Keratinocyte (primary cell): ENCODE measurements at regions not wholly inside any gene's neighbourhood (a gene's known extent, or its start where the extent isn't known, plus 50 kb on each side); places are given as distances from the start of the nearest gene placed in this dataset.

Experiments used
- DNase-seq: peaks from one replicate; pipeline ENCODE4 v3.0.0-alpha.2; 2011; ENCODE audit warnings: low read depth, missing footprints, low spot score
- FAIRE-seq: peaks from 2 replicates; lab custom pipeline; 2011; peaks lifted over from hg19 to GRCh38; lab: Jason Lieb, UNC
- H2AFZ ChIP-seq: 2 replicates; pipeline ENCODE4 v1.6.0; 2012; ENCODE audit warnings: low read length, control low read depth, inconsistent platforms; ENCODE audit not compliant: control insufficient read depth
- H3K27ac ChIP-seq: 2 replicates; pipeline ENCODE4 v1.5.1; 2011; ENCODE audit warnings: low read length; ENCODE audit not compliant: control insufficient read depth, insufficient read depth
- H3K27me3 ChIP-seq: 3 replicates; pipeline ENCODE4 v1.6.0; 2011; ENCODE audit warnings: low read length; ENCODE audit not compliant: control insufficient read depth, insufficient read depth; ENCODE audit errors: extremely low read depth
- H3K36me3 ChIP-seq, 2 experiments: 2 replicates in 1 of 2; 3 replicates in 1 of 2; pipeline ENCODE4 v1.5.1; 2011; ENCODE audit warnings: low read length in 2 of 2, mild to moderate bottlenecking in 1 of 2; ENCODE audit not compliant: control insufficient read depth in 2 of 2, insufficient read depth in 2 of 2; ENCODE audit errors: extremely low read depth in 1 of 2
- H3K4me1 ChIP-seq: 3 replicates; pipeline ENCODE4 v1.5.1; 2011; ENCODE audit warnings: low read length; ENCODE audit not compliant: control insufficient read depth, insufficient read depth; ENCODE audit errors: extremely low read depth
- H3K4me2 ChIP-seq: 3 replicates; pipeline ENCODE4 v1.6.0; 2011; ENCODE audit warnings: low read depth, low read length; ENCODE audit not compliant: control insufficient read depth, insufficient read depth; ENCODE audit errors: extremely low read depth
- H3K4me3 ChIP-seq, 3 experiments: fragments of 200-600 bp in 1 of 3; sonication (generic) in 1 of 3; 2 replicates in 2 of 3; 3 replicates in 1 of 3; pipeline ENCODE4 v1.5.1; 2011 to 2016; ENCODE audit warnings: low read length in 3 of 3, mild to moderate bottlenecking in 3 of 3, control low read depth in 2 of 3, inconsistent platforms in 1 of 3, low read depth in 1 of 3, mixed read lengths in 1 of 3, mixed run types in 1 of 3, moderate library complexity in 1 of 3; ENCODE audit not compliant: control insufficient read depth in 2 of 3, insufficient read depth in 2 of 3; ENCODE audit errors: extremely low read depth in 1 of 3
- H3K79me2 ChIP-seq: 2 replicates; pipeline ENCODE4 v1.6.0; 2012; ENCODE audit warnings: low read length; ENCODE audit not compliant: control insufficient read depth, insufficient read depth
- H3K9ac ChIP-seq: 3 replicates; pipeline ENCODE4 v1.6.0; 2011; ENCODE audit warnings: low read length; ENCODE audit not compliant: control insufficient read depth, insufficient read depth; ENCODE audit errors: extremely low read depth
- H3K9me1 ChIP-seq: 3 replicates; pipeline ENCODE4 v1.6.0; 2011; ENCODE audit warnings: low read length; ENCODE audit not compliant: control insufficient read depth, insufficient read depth; ENCODE audit errors: extremely low read depth
- H3K9me3 ChIP-seq: 2 replicates; pipeline ENCODE4 v1.5.1; 2012; ENCODE audit warnings: low read depth, low read length; ENCODE audit not compliant: control insufficient read depth
- H4K20me1 ChIP-seq: 3 replicates; pipeline ENCODE4 v1.6.0; 2011; ENCODE audit warnings: low read length; ENCODE audit not compliant: control insufficient read depth, insufficient read depth; ENCODE audit errors: extremely low read depth
- CTCF ChIP-seq, 3 experiments: IDR thresholded peaks in 1 of 3; conservative IDR thresholded peaks in 1 of 3; optimal IDR thresholded peaks in 1 of 3; 2 replicates in 2 of 3; 3 replicates in 1 of 3; pipeline versions ENCODE3 to v1.5.1; 2011; ENCODE audit warnings: low read length in 3 of 3, mild to moderate bottlenecking in 3 of 3, moderate library complexity in 2 of 3, control low read depth in 1 of 3, inconsistent platforms in 1 of 3; ENCODE audit not compliant: insufficient read depth in 2 of 3; ENCODE audit errors: extremely low read depth in 1 of 3
- EZH2 ChIP-seq: IDR thresholded peaks from one replicate; pipeline ENCODE4 v1.6.1; 2012; ENCODE audit warnings: inconsistent platforms, mild to moderate bottlenecking, low read length, moderate library complexity
- dilution Hi-C: fragments of 300-500 bp; cut with MboI; formaldehyde crosslinking; loops from one replicate; pipeline ENCODE4 v1.7.0; 2020; ENCODE audit warnings: low sequenced_read_pairs; ENCODE audit not compliant: extremely low pct_ligation_motif_present

- no peaks in the 10 kb centered on the region for H3K9me3 ChIP-seq
- TF ChIP-seq CTCF (optimal IDR thresholded peaks at IDR 0.05 in 1 of 3, IDR thresholded peaks at IDR 0.05 in 1 of 3, conservative IDR thresholded peaks at IDR 0.05 in 1 of 3; ENCODE audit: extremely low read depth in 1 of 3, insufficient read depth in 2 of 3, low read length in 3 of 3), result no peak
- no peak for TF ChIP-seq EZH2
- no peaks in the 10 kb centered on the region for H3K9me1 ChIP-seq
- H3K27ac ChIP-seq, result no peak overlapping the region
- no peak overlapping the region for H2AFZ ChIP-seq
- no peaks in the 10 kb centered on the region for H4K20me1 ChIP-seq
- H3K4me3 ChIP-seq, result no peak overlapping the region
- H3K36me3 ChIP-seq, result no peaks in the 10 kb centered on the region
- no peaks in the 10 kb centered on the region for H3K27me3 ChIP-seq
- H3K79me2 ChIP-seq, result no peaks in the 10 kb centered on the region
- dilution Hi-C loops, result no loop called here
- no peak for FAIRE-seq
- no peak overlapping the region for H3K9ac ChIP-seq
- DNase-seq, result no peak
- no peaks in the 10 kb centered on the region for H3K4me1 ChIP-seq
- no peak overlapping the region for H3K4me2 ChIP-seq
Measured at GRCh38 chr6:15861486-15861885, 198.7 kb upstream of the DTNBP1 start.

GRCh38 chr6:15854826-15855710, 192.2 kb upstream of the DTNBP1 start:
- Histone ChIP-seq H3K4me2 (no peak overlapping the region), H3K27ac (no peak overlapping the region), H3K36me3 (no peaks in the 10 kb centered on the region), H3K9me3 (no peaks in the 10 kb centered on the region), H3K9ac (no peak overlapping the region), H3K27me3 (no peaks in the 10 kb centered on the region), H3K4me1 (no peaks in the 10 kb centered on the region), H3K9me1 (no peaks in the 10 kb centered on the region), H2AFZ (no peak overlapping the region), H3K79me2 (no peaks in the 10 kb centered on the region), H3K4me3 (no peak overlapping the region), H4K20me1 (no peaks in the 10 kb centered on the region)
- FAIRE-seq (no peak), DNase-seq (no peak)
- dilution Hi-C loops, result no loop called here
- TF ChIP-seq CTCF (optimal IDR thresholded peaks at IDR 0.05 in 1 of 3, IDR thresholded peaks at IDR 0.05 in 1 of 3, conservative IDR thresholded peaks at IDR 0.05 in 1 of 3; ENCODE audit: extremely low read depth in 1 of 3, insufficient read depth in 2 of 3, low read length in 3 of 3), result no peak
- no peak for TF ChIP-seq EZH2
